ENCODE measurements at regions not wholly inside any gene's neighbourhood (a gene's known extent, or its start where the extent isn't known, plus 50 kb on each side); places are given as distances from the start of the nearest gene placed in this dataset.

- no peak for DNase-seq (ENCODE audit: low read depth in 2 of 2)
These were observed 261.4 kb upstream of the ZWINT start for GRCh38 chr10:56622335-56622973.

DNA sequence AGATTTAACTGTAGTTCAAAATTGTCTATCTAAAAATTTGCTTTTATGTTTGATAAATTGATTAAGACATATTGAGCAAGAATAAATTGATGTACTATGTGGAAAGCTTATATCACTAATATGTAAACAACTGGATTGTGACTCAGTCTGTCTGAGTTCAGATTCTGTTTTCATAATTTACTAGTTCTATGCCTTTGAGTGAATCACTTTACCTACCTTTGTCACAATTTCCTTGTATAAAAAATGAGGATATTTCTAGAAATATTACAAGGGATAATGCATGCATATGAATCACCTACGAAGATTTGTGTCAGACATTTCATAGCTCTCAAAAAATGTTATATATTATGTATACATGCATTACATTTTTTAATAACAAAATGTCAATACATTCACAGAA is 245.1 kb upstream of the ZWINT start:
- no peak for DNase-seq (ENCODE audit: low read depth in 2 of 2)

DNA sequence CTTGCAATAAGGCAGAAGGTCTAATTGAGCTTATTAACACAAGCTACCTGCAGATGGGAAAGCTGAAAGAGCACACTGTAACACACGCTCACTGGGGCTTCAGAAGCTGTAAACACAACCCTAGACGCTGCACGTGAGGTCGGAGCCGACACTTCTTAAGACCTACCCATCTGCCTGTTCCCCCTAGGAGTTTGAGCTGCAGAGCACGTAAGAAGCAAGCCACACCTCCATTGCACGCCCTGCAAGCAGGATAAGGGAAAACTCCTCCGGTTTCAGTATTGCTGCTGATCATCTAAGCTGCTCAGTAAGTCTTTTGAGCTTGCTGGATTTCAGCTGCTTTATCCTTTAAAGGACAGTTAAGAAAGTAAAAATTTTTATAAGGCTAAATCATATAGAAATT is 244.0 kb upstream of the ZWINT start:
- no peak for DNase-seq (ENCODE audit: low read depth in 2 of 2)

DNA sequence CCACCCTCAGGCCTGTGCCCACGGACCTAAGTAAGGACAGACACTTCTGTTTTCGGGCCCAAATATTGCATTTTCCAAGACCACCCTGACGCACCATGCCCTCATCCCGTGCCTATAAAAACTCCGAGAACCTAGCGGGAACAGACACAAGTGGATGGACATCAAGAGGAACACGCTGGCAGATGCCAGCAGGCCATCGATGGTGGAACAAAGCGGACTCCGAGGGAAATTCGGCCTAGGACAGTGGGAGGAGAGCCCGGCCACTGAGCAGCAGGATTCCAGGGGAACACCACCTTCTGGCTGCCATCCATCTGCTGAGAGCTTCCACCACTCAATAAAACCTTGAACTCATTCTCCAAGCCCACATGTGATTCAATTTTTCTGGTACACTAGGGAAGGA is 243.6 kb upstream of the ZWINT start:
- DNase-seq (ENCODE audit: low read depth in 2 of 2): no peak

GRCh38 chr10:56599201-56599600 is 238.1 kb upstream of the ZWINT start:
- DNase-seq (ENCODE audit: low read depth in 2 of 2): no peak

DNA sequence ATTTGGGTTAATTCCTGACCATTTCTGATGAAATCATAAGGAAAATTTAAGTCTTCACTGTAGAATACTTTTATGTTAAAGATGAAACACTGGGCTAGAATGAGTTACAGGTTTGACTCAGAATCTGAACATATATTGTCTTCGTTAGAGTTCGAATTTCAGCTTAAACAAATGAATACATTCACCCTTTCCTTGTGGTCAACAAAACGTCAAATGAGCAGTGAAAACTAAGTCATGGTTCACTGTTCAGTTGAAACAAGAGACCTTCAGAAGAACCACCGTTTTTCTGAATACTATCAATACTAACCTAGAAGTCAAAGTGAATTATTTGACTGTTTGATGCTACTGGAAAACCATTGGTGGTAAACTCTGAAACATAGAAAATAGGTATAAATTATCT is 235.2 kb upstream of the ZWINT start:
- DNase-seq (ENCODE audit: low read depth in 2 of 2): no peak

- DNase-seq (ENCODE audit: low read depth in 2 of 2): no peak
These were observed 232.1 kb upstream of the ZWINT start for GRCh38 chr10:56593120-56593519.

DNA sequence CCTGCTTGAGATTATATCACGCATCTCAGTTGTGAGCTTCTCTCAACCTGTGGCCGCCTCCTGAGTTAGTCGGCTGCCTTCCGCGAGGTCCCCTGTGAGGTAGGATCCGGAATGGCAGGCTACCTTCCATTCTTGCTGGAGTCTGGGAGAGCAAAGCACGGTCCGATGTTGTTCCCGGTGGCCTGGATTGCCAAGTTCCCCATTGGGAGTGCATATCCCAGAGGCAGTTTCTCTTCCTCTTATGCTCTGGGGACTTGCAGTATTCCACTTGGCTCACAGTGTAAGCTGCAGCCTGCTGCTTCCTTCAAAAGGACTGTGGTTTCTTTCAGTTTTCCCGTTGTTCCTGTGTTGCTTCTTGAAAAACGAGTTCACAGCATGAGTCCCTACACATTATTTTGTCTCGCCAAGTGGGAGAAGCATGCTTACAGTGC is 225.4 kb upstream of the ZWINT start:
- DNase-seq (ENCODE audit: low read depth in 2 of 2): no peak

DNA sequence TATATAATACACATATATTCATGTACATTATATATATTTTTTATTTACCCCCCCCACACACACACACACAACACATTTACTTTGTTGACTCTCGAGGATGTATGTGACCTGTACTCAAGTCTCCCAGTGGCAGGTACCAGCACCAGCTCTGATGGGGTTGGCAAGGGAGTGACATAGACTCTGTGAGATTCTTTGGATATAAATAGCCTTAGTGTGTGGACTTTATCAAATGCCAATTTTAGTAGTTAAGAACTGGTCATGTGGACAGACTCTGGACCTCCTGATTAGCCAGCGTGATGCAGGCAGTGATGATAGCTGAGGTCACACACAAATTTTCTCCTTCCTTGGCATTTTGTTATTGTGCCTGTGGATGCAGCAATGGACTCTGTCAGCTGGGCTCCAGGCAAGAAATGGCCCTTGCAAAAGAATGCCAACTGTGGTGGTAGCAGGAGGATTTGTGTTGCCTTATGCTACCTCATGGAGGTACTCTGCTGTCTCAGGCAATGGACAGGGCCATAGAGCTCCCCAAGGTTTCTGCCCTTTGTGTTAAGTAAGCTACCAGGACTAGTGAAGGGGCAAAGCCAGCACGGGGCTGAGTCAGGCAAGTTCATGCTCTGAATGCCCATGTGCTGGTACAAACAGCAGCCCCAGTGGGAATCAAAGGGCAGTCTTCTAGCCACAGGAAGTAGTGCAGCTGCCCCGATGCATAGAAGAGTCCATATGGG is 224.6 kb upstream of the ZWINT start:
- no peak for DNase-seq (ENCODE audit: low read depth in 2 of 2)

- DNase-seq (ENCODE audit: low read depth in 2 of 2): no peak
These were observed 222.3 kb upstream of the ZWINT start for GRCh38 chr10:56583316-56583715.

- DNase-seq (ENCODE audit: low read depth in 2 of 2): no peak
These were observed 206.5 kb upstream of the ZWINT start for GRCh38 chr10:56567580-56567979.

DNA sequence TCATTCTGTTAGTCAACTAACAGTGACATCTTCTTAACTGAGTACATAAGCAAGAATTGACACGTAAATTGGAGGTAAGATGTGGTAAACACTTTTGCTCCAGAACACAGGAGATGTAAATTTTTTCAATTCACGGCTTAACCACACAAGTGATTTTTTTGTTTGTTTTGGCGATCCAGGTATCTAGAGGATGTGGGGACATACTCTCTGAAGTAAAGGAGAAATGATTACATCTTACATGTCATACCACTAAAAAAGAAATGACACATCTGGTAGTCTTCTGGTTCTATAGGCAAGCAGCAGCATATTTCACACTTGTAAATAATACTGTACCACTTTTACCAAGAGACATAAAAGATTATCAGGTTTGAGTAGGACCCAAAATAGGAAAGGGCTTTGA is 200.3 kb upstream of the ZWINT start:
- DNase-seq (ENCODE audit: low read depth in 2 of 2): no peak

GRCh38 chr10:56551037-56551436 is 190.0 kb upstream of the ZWINT start:
- no peak for DNase-seq (ENCODE audit: low read depth in 2 of 2)

- DNase-seq (ENCODE audit: low read depth in 2 of 2): no peak
These were observed 186.1 kb upstream of the ZWINT start for GRCh38 chr10:56547163-56547562.

DNA sequence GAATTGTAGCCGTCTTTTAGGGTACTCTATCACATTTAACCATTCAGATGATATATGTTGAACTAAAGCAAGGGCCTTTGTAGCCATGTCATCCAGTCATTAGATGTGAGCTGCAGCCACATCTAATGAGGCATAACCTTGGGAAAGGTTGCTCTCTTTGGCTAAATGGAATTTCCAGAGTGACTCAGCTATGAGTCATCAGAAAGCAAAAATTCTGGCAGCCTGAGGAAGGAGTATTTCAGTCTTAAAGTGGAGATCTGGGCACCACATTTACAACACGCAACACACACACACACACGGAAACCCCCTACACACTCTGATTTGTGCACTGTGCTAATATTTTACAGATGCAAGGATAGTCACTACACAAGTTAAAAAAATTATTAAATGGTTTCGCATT is 176.9 kb upstream of the ZWINT start:
- DNase-seq (ENCODE audit: low read depth in 2 of 2): no peak

DNA sequence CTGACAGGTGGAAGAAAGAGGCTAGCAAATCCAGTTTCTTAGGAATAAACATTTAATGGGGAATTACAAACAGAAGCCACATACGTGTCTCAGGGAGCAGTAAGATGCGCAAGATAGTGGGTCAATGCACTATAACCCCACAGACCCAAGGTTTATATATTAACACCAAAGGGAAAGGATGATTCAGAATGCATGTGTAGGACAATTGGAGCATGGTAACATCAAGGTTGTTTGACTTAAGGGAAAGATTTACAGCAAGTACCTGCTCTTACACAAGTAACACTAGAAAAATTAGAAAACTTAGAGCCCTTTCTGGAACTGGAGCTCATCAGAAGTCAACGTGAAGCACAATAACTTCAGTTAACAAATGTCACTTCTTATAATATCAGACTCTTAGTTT is 161.1 kb upstream of the ZWINT start:
- no peak for DNase-seq (ENCODE audit: low read depth in 2 of 2)

GRCh38 chr10:56508562-56508961 is 147.5 kb upstream of the ZWINT start:
- DNase-seq (ENCODE audit: low read depth in 2 of 2): no peak

- DNase-seq (ENCODE audit: low read depth in 2 of 2): no peak
These were observed 146.0 kb upstream of the ZWINT start for GRCh38 chr10:56507033-56507432.

DNA sequence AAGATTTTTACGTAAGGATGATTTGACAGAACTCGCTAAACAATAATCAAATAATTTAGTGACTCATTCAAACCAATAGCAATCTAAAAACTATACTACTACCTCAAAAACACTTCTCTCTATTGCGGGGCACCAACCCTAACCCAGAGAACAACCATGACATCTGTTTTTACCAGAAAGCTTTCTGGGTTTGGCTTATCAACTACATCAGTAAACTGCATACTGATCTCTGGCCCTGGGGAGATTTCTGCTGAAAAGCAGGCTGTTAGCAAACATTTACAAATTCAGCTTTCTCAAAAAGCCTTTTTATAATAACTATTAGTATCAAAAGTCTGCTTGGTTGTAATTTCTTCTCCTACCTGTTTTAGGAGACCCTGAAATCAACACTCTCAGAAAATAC is 144.5 kb upstream of the ZWINT start:
- no peak for DNase-seq (ENCODE audit: low read depth in 2 of 2)

DNA sequence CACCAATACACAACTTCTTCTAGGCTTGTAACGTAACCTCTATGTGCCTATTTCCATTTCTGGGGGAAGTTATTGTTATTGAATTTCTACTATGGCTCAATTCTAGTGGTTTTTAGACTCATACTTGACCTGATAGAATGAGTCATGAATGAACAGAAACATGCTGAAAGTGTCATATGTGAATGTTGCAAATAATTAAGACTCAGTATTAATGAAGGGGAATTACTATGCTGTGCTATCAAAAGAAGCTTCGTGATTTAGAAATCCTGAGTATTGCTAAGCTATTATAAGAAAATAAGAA is 135.1 kb upstream of the ZWINT start:
- DNase-seq (ENCODE audit: low read depth in 2 of 2): no peak

- no peak for DNase-seq (ENCODE audit: low read depth in 2 of 2)
These were observed 126.7 kb upstream of the ZWINT start for GRCh38 chr10:56487746-56488145.

GRCh38 chr10:56481521-56482091 is 120.5 kb upstream of the ZWINT start:
- DNase-seq (ENCODE audit: low read depth in 2 of 2): no peak

DNA sequence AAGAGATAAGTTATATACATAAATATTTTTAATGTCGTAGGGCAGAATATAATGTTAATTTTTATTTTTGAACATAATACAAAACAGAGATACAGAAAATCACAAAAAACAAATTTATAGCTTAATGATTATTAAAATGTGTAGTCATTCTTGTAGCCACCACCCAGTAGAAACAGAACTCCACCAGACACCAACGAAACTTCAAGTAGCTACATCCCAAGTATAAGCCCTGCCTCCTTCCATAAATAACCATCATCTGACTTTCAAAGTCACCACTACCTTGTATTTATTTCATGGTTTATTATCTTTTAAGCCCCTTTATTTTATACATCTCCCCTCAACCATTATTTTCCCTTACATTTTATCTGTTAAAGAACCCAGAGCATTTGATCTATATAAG is 111.9 kb upstream of the ZWINT start:
- DNase-seq (ENCODE audit: low read depth in 2 of 2): no peak

DNA sequence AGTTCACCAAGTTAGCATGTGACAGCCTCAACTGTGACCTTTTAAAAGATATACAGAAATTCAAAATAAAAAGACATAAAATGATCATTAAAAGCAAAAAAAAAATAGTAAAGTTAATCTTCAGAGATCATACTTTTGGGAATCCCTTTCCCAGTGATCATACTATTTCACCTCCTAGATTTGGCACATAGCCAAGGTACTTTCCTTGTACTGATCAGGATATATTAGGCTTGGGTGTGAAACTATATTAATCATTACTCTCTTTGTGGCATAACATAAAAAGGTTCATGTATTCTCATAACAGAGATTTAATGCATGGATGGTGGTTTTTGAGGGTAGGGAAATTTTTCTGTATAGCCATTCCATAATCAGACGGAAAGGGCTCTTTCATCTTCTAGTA is 109.6 kb upstream of the ZWINT start:
- no peak for DNase-seq (ENCODE audit: low read depth in 2 of 2)

Data from stimulated activated CD8-positive, alpha-beta memory T cell treated with anti-CD3 and anti-CD28 coated beads, Interleukin-15, amount 100 ng/mL, for 48 hours (primary cell).